ENCODE measurements at regions not wholly inside any gene's neighbourhood (a gene's known extent, or its start where the extent isn't known, plus 50 kb on each side); places are given as distances from the start of the nearest gene placed in this dataset.
"Not testable (repeated sequence)": the region's sequence is repeated elsewhere in the genome, so short reads cannot be mapped to it uniquely, and the experiment has no call there.

GRCh38 chr6:141953072-141953471 is 179.7 kb upstream of the GJE1 start:
- H3K4me3 Mint-ChIP-seq (ENCODE audit: unreplicated experiment), result no peak overlapping the region
- H3K36me3 Mint-ChIP-seq (ENCODE audit: unreplicated experiment), result peaks cover 13% of the 10 kb centered on the region
- peaks cover 2% of the 10 kb centered on the region for H3K27me3 Mint-ChIP-seq (ENCODE audit: unreplicated experiment)
- DNase-seq, result no peak
- H3K27ac Mint-ChIP-seq (ENCODE audit: unreplicated experiment), result no peak overlapping the region
- no peak for TF ChIP-seq CTCF (IDR thresholded peaks at IDR 0.05; ENCODE audit: partially characterized antibody, unreplicated experiment)
- H3K4me1 Mint-ChIP-seq (ENCODE audit: low read depth, unreplicated experiment), result no peaks in the 10 kb centered on the region
- H3K9me3 Mint-ChIP-seq (ENCODE audit: unreplicated experiment), result peaks cover 14% of the 10 kb centered on the region

- no peak for DNase-seq
- Mint-ChIP-seq H3K27me3 (ENCODE audit: unreplicated experiment) (no peaks in the 10 kb centered on the region), H3K9me3 (ENCODE audit: unreplicated experiment) (peaks cover 1% of the 10 kb centered on the region), H3K4me1 (ENCODE audit: low read depth, unreplicated experiment) (no peaks in the 10 kb centered on the region), H3K27ac (ENCODE audit: unreplicated experiment) (no peak overlapping the region), H3K4me3 (ENCODE audit: unreplicated experiment) (no peak overlapping the region), H3K36me3 (ENCODE audit: unreplicated experiment) (peaks cover 13% of the 10 kb centered on the region)
- no peak for TF ChIP-seq CTCF (IDR thresholded peaks at IDR 0.05; ENCODE audit: partially characterized antibody, unreplicated experiment)
These were observed 186.2 kb upstream of the GJE1 start for GRCh38 chr6:141946502-141946901.

GRCh38 chr6:141938664-141939063 is 194.1 kb upstream of the GJE1 start:
- no peak for TF ChIP-seq CTCF (IDR thresholded peaks at IDR 0.05; ENCODE audit: partially characterized antibody, unreplicated experiment)
- H3K4me3 Mint-ChIP-seq (ENCODE audit: unreplicated experiment), result no peak overlapping the region
- H3K36me3 Mint-ChIP-seq (ENCODE audit: unreplicated experiment), result peaks cover 17% of the 10 kb centered on the region
- no peak overlapping the region for H3K27ac Mint-ChIP-seq (ENCODE audit: unreplicated experiment)
- H3K27me3 Mint-ChIP-seq (ENCODE audit: unreplicated experiment), result peaks cover 2% of the 10 kb centered on the region
- H3K9me3 Mint-ChIP-seq (ENCODE audit: unreplicated experiment), result peaks cover 1% of the 10 kb centered on the region
- H3K4me1 Mint-ChIP-seq (ENCODE audit: low read depth, unreplicated experiment), result no peaks in the 10 kb centered on the region
- no peak for DNase-seq

GRCh38 chr6:141932685-141933084 is 200.0 kb upstream of the GJE1 start:
- Mint-ChIP-seq H3K4me3 (ENCODE audit: unreplicated experiment) (no peak overlapping the region), H3K27me3 (ENCODE audit: unreplicated experiment) (no peaks in the 10 kb centered on the region), H3K9me3 (ENCODE audit: unreplicated experiment) (no peaks in the 10 kb centered on the region), H3K36me3 (ENCODE audit: unreplicated experiment) (no peaks in the 10 kb centered on the region), H3K4me1 (ENCODE audit: low read depth, unreplicated experiment) (no peaks in the 10 kb centered on the region), H3K27ac (ENCODE audit: unreplicated experiment) (no peak overlapping the region)
- TF ChIP-seq CTCF (IDR thresholded peaks at IDR 0.05; ENCODE audit: partially characterized antibody, unreplicated experiment), result no peak
- DNase-seq, result no peak

GRCh38 chr6:141926200-141926900 is 206.4 kb upstream of the GJE1 start:
- H3K27ac Mint-ChIP-seq (ENCODE audit: unreplicated experiment); H3K9me3 Mint-ChIP-seq (ENCODE audit: unreplicated experiment); H3K36me3 Mint-ChIP-seq (ENCODE audit: unreplicated experiment): not testable (repeated sequence)

More at GRCh38 chr6:141926200-141926900, 206.4 kb upstream of the GJE1 start:
- not testable (repeated sequence) for DNase-seq; H3K4me1 Mint-ChIP-seq (ENCODE audit: low read depth, unreplicated experiment); H3K4me3 Mint-ChIP-seq (ENCODE audit: unreplicated experiment); H3K27me3 Mint-ChIP-seq (ENCODE audit: unreplicated experiment)

All from glutamatergic neuron (in vitro differentiated cells).